Lower leg skin (tissue), 4 donors: ENCODE measurements at regions not wholly inside any gene's neighbourhood (a gene's known extent, or its start where the extent isn't known, plus 50 kb on each side); places are given as distances from the start of the nearest gene placed in this dataset.

ENCODE experiments used
- DNase-seq, 2 donors: peaks; one replicate each; pipeline ENCODE4 v3.0.0-alpha.2; 2019; ENCODE audit warnings: low spot score in 2 of 2
- H3K4me3 ChIP-seq: fragments of 200-600 bp; sonication (generic); 2 replicates; pipeline ENCODE4 v1.5.1; 2017; ENCODE audit warnings: mild to moderate bottlenecking, low read depth; ENCODE audit not compliant: poor library complexity, severe bottlenecking
- POLR2A ChIP-seq, 2 donors: fragments of 450-650 bp; IDR thresholded peaks; one replicate each; pipeline ENCODE4 v1.6.1; 2016 to 2017; ENCODE audit warnings: antibody characterized with exemption in 2 of 2, mild to moderate bottlenecking in 1 of 2, moderate library complexity in 1 of 2
- WGBS, 2 donors: methylation state at CpG; one replicate each; pipeline ENCODE4 v1.1.5; 2018; 5-methylcytosine and 5-hydroxymethylcytosine counted together
- intact Hi-C: fragments of 100-400 bp; cut with DNase I; formaldehyde crosslinking; loops from one replicate; pipeline ENCODE4 v1.15.0; 2023; ENCODE audit warnings: low total_unique reads
- TF ChIP-seq, protein P1 (sequence below), 3 donors: fragments of 450-650 bp; IDR thresholded peaks; one replicate each; pipeline ENCODE4 v1.5.1; 2016; ENCODE audit warnings: antibody characterized with exemption in 3 of 3, mild to moderate bottlenecking in 3 of 3, moderate library complexity in 2 of 3

DNA sequence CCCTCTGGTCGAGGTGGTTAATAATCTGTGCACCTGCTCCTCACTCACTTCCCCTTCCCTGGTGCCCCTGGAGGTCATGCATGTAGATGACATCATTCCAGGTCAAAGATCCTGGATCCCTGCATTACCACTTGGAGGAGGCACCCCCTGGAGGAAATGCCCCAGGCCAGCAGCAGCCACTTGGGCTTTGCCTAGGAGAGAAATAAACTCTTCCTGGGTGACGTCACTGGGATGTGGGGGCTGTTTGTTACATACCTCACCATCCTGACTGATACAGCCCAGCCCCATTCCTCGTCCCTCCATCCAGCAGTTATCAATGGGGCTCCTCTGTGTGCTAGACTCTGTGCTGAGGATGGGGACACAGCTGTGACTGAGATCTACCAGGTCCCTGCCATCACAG, 433.6 kb downstream of the PTPRU start:
- WGBS, 2 donors = 74 to 83% methylated on average over 3 of the region's 3 CpGs
- no peak for TF ChIP-seq POLR2A (IDR thresholded peaks at IDR 0.05)
- TF ChIP-seq, protein P1, sequence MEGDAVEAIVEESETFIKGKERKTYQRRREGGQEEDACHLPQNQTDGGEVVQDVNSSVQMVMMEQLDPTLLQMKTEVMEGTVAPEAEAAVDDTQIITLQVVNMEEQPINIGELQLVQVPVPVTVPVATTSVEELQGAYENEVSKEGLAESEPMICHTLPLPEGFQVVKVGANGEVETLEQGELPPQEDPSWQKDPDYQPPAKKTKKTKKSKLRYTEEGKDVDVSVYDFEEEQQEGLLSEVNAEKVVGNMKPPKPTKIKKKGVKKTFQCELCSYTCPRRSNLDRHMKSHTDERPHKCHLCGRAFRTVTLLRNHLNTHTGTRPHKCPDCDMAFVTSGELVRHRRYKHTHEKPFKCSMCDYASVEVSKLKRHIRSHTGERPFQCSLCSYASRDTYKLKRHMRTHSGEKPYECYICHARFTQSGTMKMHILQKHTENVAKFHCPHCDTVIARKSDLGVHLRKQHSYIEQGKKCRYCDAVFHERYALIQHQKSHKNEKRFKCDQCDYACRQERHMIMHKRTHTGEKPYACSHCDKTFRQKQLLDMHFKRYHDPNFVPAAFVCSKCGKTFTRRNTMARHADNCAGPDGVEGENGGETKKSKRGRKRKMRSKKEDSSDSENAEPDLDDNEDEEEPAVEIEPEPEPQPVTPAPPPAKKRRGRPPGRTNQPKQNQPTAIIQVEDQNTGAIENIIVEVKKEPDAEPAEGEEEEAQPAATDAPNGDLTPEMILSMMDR (IDR thresholded peaks at IDR 0.05) = no peak
- DNase-seq = peak in 1 of 2 donors; percentile 61
- intact Hi-C loops = no loop called here
- H3K4me3 ChIP-seq = no peak overlapping the region

DNA sequence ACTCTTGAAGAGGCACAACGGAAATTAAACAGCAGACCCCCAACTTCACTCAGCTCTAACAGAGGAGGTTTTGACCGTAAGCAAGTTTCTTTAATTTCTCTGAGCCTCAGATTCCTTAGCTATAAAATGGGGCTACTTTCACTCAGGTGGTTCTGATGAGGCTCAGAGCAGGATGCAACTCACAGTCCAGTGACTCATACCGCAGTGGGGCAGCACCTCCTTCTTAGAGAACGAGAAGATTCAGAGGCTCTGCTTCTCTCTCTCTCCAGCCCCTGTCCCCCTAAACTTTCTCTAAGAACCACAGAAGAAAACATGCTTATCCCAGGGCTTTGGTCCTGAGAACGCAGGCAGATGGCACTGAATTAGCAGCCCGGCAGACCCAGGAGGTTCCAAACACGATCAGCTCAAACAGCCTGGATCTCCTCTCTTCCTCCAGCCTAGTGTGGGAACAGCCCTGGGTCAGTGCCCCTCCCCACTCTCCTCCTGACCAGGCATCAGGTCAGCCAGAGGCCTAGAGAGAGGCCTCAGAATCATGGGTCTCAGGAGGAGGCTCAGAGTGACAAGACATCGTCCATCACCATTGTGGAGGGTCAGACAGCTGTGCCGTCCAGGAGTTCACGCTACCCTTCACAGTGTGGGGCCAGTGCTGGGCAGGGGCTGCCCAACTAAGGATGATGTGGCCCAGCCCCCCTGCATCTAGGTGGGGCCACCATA, 433.0 kb downstream of the PTPRU start:
- peak in 1 of 2 donors; percentile 54 for DNase-seq
- H3K4me3 ChIP-seq = no peak overlapping the region
- TF ChIP-seq POLR2A (IDR thresholded peaks at IDR 0.05) = no peak
- TF ChIP-seq, protein P1 (IDR thresholded peaks at IDR 0.05) = no peak
- 75 to 79% methylated on average over 9 to 10 of the region's 10 CpGs for WGBS, 2 donors
- intact Hi-C loops = no loop called here

DNA sequence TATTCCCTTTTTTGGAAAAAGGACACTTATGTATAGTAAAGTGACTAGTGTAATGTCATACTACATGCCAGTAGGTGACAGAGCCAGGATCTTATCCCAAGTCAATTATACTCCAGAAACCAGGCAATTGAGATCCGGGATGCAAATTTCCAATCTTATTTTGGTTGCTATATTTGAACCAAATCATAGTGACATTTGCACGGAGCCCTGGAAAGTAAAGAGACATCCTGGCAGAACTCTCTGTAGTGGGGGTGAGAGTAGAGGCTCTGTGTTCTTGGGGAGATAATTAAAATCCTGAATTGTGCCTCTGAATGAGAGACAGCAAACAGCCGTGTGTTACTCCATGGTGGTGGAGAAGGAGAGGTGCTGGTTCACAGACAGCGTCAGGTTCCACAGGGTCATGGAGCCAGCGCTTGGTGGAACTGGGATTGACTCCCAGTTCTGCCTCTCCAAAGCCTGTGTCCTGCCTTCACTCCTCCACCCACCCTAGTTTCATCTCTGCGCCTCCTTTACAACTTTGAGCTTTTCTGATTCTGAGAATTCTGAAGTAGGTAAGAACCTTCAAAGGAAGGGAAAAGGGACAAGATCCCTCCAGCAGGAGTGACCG, 432.3 kb downstream of the PTPRU start:
- H3K4me3 ChIP-seq = no peak overlapping the region
- WGBS, 2 donors = 57 to 69% methylated on average over 7 of the region's 7 CpGs
- DNase-seq = no peak
- TF ChIP-seq, protein P1 (IDR thresholded peaks at IDR 0.05) = no peak
- no peak for TF ChIP-seq POLR2A (IDR thresholded peaks at IDR 0.05)
- intact Hi-C loops = no loop called here

DNA sequence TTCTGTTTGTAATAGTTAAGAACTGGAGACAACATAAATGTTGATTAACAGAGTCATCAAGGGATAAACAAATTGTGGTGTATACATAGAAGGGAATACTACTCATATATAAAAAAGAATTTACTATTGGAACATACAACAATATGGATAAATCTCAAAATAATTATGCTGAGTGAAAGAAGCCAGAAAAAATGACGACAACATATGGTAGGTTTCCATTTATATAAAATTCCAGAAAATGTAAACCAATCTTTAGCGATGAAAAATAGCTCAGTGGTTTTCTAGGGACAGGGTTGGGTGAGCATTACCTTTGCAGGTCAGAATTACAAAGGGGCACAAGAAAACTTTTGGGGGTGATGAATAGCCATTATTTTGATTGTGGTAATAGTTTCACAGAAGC, 431.6 kb downstream of the PTPRU start:
- TF ChIP-seq, protein P1 (IDR thresholded peaks at IDR 0.05) = no peak
- TF ChIP-seq POLR2A (IDR thresholded peaks at IDR 0.05) = no peak
- intact Hi-C loops = no loop called here
- H3K4me3 ChIP-seq = no peak overlapping the region
- no peak for DNase-seq
- WGBS, 2 donors = 68 to 76% methylated on average over 2 of the region's 2 CpGs

DNA sequence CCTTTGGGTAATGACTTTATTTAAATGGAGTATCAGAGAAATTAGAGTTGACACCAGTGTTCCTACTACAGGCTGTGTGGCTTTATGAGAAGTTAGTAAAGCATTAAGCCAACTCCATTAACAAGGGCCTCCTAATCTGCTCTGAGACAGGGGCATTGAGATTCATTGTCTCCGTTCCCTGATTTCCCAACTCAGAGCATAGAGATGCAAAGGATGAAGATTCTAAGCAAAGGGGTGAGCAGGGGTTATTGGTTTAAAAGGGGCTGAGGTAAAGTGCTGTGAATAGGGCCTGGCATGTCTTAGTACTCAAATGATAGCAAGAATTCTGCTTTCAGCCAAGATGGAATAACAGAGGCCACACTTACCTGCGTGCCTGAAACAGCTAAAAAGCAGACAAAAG, 428.4 kb downstream of the PTPRU start:
- no peak for DNase-seq
- TF ChIP-seq POLR2A (IDR thresholded peaks at IDR 0.05) = no peak
- TF ChIP-seq, protein P1 (IDR thresholded peaks at IDR 0.05) = no peak
- no peak overlapping the region for H3K4me3 ChIP-seq
- WGBS, 2 donors = 92 to 93% methylated on average over 2 of the region's 2 CpGs
- intact Hi-C loops = no loop called here
